ENCODE measurements at regions not wholly inside any gene's neighbourhood (a gene's known extent, or its start where the extent isn't known, plus 50 kb on each side); places are given as distances from the start of the nearest gene placed in this dataset.

GRCh38 chr12:5165296-5165970 lies 121.8 kb downstream of the KCNA5 start:
- H3K36me3 ChIP-seq (ENCODE audit: control insufficient read depth, insufficient read depth, low read length): no peaks in the 10 kb centered on the region
- Mint-ChIP-seq H3K4me1 (ENCODE audit: low read depth, unreplicated experiment) (no peaks in the 10 kb centered on the region), H3K4me3 (ENCODE audit: unreplicated experiment) (no peak overlapping the region), H3K27me3 (ENCODE audit: insufficient read depth, unreplicated experiment) (peaks cover 35% of the 10 kb centered on the region), H3K36me3 (ENCODE audit: insufficient read depth, unreplicated experiment) (no peaks in the 10 kb centered on the region), H3K9me3 (ENCODE audit: unreplicated experiment) (no peaks in the 10 kb centered on the region), H3K27ac (ENCODE audit: unreplicated experiment) (no peak overlapping the region)
- H3K4me1 ChIP-seq: no peaks in the 10 kb centered on the region
- no peak for DNase-seq
- H3K27me3 ChIP-seq (replicated peaks; ENCODE audit: control insufficient read depth, insufficient read depth, low read length): no peaks in the 10 kb centered on the region; the same call in 1 of the 2 replicates
- H3K4me3 ChIP-seq (ENCODE audit: low read depth, low read length): no peak overlapping the region
- ChIA-PET CTCF (no interaction called here), POLR2A (no interaction called here)
- no peak for TF ChIP-seq CTCF (IDR thresholded peaks at IDR 0.05; ENCODE audit: insufficient read depth in 1 of 2, low read depth in 1 of 2, low read length in 1 of 2, severe bottlenecking in 1 of 2, unreplicated experiment in 1 of 2)
- BruUV-seq (replicated peaks): no TSS peak
- no peaks in the 10 kb centered on the region for H3K9me3 ChIP-seq
- intact Hi-C loops (cut with micrococcal nuclease; ENCODE audit: unreplicated experiment): no loop called here

- no peaks in the 10 kb centered on the region; the same call in 1 of the 2 replicates for H3K27me3 ChIP-seq (replicated peaks; ENCODE audit: control insufficient read depth, insufficient read depth, low read length)
- no peaks in the 10 kb centered on the region for H3K9me3 Mint-ChIP-seq (ENCODE audit: unreplicated experiment)
- CTCF ChIA-PET: interaction anchor here (0.7 kb wide), 1 partner anchor 870 kb away, joined by 3 read pairs; no protein-coding TSS in a partner anchor
- peaks cover 22% of the 10 kb centered on the region for H3K27me3 Mint-ChIP-seq (ENCODE audit: insufficient read depth, unreplicated experiment)
- H3K36me3 Mint-ChIP-seq (ENCODE audit: insufficient read depth, unreplicated experiment): no peaks in the 10 kb centered on the region
- no peak for DNase-seq
- BruUV-seq (replicated peaks): no TSS peak
- H3K27ac Mint-ChIP-seq (ENCODE audit: unreplicated experiment): no peak overlapping the region
- no peaks in the 10 kb centered on the region for H3K4me1 ChIP-seq
- no peak overlapping the region for H3K4me3 ChIP-seq (ENCODE audit: low read depth, low read length)
- POLR2A ChIA-PET: no interaction called here
- no peak overlapping the region for H3K4me3 Mint-ChIP-seq (ENCODE audit: unreplicated experiment)
- H3K4me1 Mint-ChIP-seq (ENCODE audit: low read depth, unreplicated experiment): no peaks in the 10 kb centered on the region
- H3K9me3 ChIP-seq: no peaks in the 10 kb centered on the region
- intact Hi-C loops (cut with micrococcal nuclease; ENCODE audit: unreplicated experiment): no loop called here
- TF ChIP-seq CTCF (IDR thresholded peaks at IDR 0.05; ENCODE audit: insufficient read depth in 1 of 2, low read depth in 1 of 2, low read length in 1 of 2, severe bottlenecking in 1 of 2, unreplicated experiment in 1 of 2): no peak
- H3K36me3 ChIP-seq (ENCODE audit: control insufficient read depth, insufficient read depth, low read length): no peaks in the 10 kb centered on the region
Measured at GRCh38 chr12:5166976-5167375, 123.3 kb downstream of the KCNA5 start.

GRCh38 chr12:5168148-5168547 lies 124.5 kb downstream of the KCNA5 start:
- POLR2A ChIA-PET: no interaction called here
- TF ChIP-seq CTCF (IDR thresholded peaks at IDR 0.05; ENCODE audit: insufficient read depth in 1 of 2, low read depth in 1 of 2, low read length in 1 of 2, severe bottlenecking in 1 of 2, unreplicated experiment in 1 of 2): no peak
- Mint-ChIP-seq H3K4me1 (ENCODE audit: low read depth, unreplicated experiment) (no peaks in the 10 kb centered on the region), H3K27ac (ENCODE audit: unreplicated experiment) (no peak overlapping the region), H3K36me3 (ENCODE audit: insufficient read depth, unreplicated experiment) (no peaks in the 10 kb centered on the region), H3K4me3 (ENCODE audit: unreplicated experiment) (no peak overlapping the region), H3K9me3 (ENCODE audit: unreplicated experiment) (no peaks in the 10 kb centered on the region), H3K27me3 (ENCODE audit: insufficient read depth, unreplicated experiment) (peaks cover 16% of the 10 kb centered on the region)
- CTCF ChIA-PET: interaction anchor here (0.6 kb wide), 1 partner anchor 309 kb away, joined by 7 read pairs; no protein-coding TSS in a partner anchor
- no peak for DNase-seq
- no peaks in the 10 kb centered on the region for H3K4me1 ChIP-seq
- no TSS peak for BruUV-seq (replicated peaks)
- H3K9me3 ChIP-seq: no peaks in the 10 kb centered on the region
- H3K4me3 ChIP-seq (ENCODE audit: low read depth, low read length): no peak overlapping the region
- no peaks in the 10 kb centered on the region; the same call in 1 of the 2 replicates for H3K27me3 ChIP-seq (replicated peaks; ENCODE audit: control insufficient read depth, insufficient read depth, low read length)
- H3K36me3 ChIP-seq (ENCODE audit: control insufficient read depth, insufficient read depth, low read length): no peaks in the 10 kb centered on the region
- intact Hi-C loops (cut with micrococcal nuclease; ENCODE audit: unreplicated experiment): no loop called here
